Endothelial cell of umbilical vein (primary cell): ENCODE measurements at regions not wholly inside any gene's neighbourhood (a gene's known extent, or its start where the extent isn't known, plus 50 kb on each side); places are given as distances from the start of the nearest gene placed in this dataset.

Source experiments
- BruUV-seq: library from RNA; stranded (reverse); fragments of 400-500 nt; replicated peaks from 2 replicates; lab custom pipeline; 2021; lab: Mats Ljungman, UMichigan
- CTCF ChIA-PET: fragments of 300-600, 350-600 bp; sonication (Branson Sonifier 250); formaldehyde crosslinking; loops from one replicate; lab custom pipeline; 2021; ENCODE audit warnings: antibody characterized with exemption, inconsistent platforms; lab: Charles Lee
- POLR2A ChIA-PET: fragments of 300-600, 350-600 bp; sonication (Branson Sonifier 250); formaldehyde crosslinking; loops from one replicate; lab custom pipeline; 2021; ENCODE audit warnings: antibody characterized with exemption, inconsistent platforms; lab: Charles Lee
- DNase-seq: peaks from one replicate; pipeline ENCODE4 v3.0.0-alpha.2; 2011; ENCODE audit warnings: low read depth, low spot score
- FAIRE-seq: peaks from 2 replicates; lab custom pipeline; 2011; peaks lifted over from hg19 to GRCh38; lab: Jason Lieb, UNC
- H2AFZ ChIP-seq: 2 replicates; pipeline ENCODE4 v1.6.0; 2012; ENCODE audit warnings: low read depth, low read length, control low read depth, inconsistent platforms
- H3K27ac ChIP-seq: 2 replicates; pipeline ENCODE4 v1.5.1; 2011; ENCODE audit warnings: low read depth, mild to moderate bottlenecking, control low read depth, low read length, moderate library complexity; ENCODE audit not compliant: insufficient read depth
- H3K27me3 ChIP-seq, 2 experiments: 2 replicates each; pipeline versions ENCODE4 v1.6.0 to v1.6.1; 2011; ENCODE audit warnings: low read length in 2 of 2, mixed read lengths in 1 of 2; ENCODE audit not compliant: control insufficient read depth in 2 of 2, insufficient read depth in 2 of 2
- H3K36me3 ChIP-seq, 2 experiments: 2 replicates in 1 of 2; 3 replicates in 1 of 2; pipeline ENCODE4 v1.5.1; 2011; ENCODE audit warnings: low read length in 2 of 2, mild to moderate bottlenecking in 1 of 2, moderate library complexity in 1 of 2; ENCODE audit not compliant: control insufficient read depth in 2 of 2, insufficient read depth in 2 of 2; ENCODE audit errors: extremely low read depth in 1 of 2
- H3K4me1 ChIP-seq: 3 replicates; pipeline ENCODE4 v1.5.1; 2011; ENCODE audit warnings: mild to moderate bottlenecking, low read length; ENCODE audit not compliant: control insufficient read depth, insufficient read depth; ENCODE audit errors: extremely low read depth
- H3K4me2 ChIP-seq: 2 replicates; pipeline ENCODE4 v1.6.1; 2011; ENCODE audit warnings: low read length, control low read depth, mixed read lengths; ENCODE audit not compliant: insufficient read depth
- H3K4me3 ChIP-seq, 3 experiments: fragments of 200-600 bp in 1 of 3; sonication (generic), shearing (Covaris generic) in 1 of 3; replicated peaks in 1 of 3; 2 replicates each; pipeline ENCODE4 v1.5.1; 2011 to 2016; ENCODE audit warnings: control low read depth in 3 of 3, low read length in 3 of 3, mild to moderate bottlenecking in 2 of 3, inconsistent platforms in 1 of 3, low read depth in 1 of 3, moderate library complexity in 1 of 3; ENCODE audit not compliant: insufficient read depth in 1 of 3
- H3K79me2 ChIP-seq: 2 replicates; pipeline ENCODE4 v1.6.0; 2012; ENCODE audit warnings: low read length, inconsistent platforms; ENCODE audit not compliant: control insufficient read depth, insufficient read depth
- H3K9ac ChIP-seq: replicated peaks from 2 replicates; pipeline ENCODE3; 2011; ENCODE audit warnings: low read length, control low read depth; ENCODE audit not compliant: insufficient read depth; ENCODE audit errors: extremely low read depth
- H3K9me1 ChIP-seq: replicated peaks from 3 replicates; pipeline ENCODE4 v1.6.0; 2011; ENCODE audit warnings: mild to moderate bottlenecking, low read length; ENCODE audit not compliant: control insufficient read depth, insufficient read depth; ENCODE audit errors: extremely low read depth
- H3K9me3 ChIP-seq: replicated peaks from 2 replicates; pipeline ENCODE4 v1.5.1; 2012; ENCODE audit warnings: low read length, inconsistent platforms; ENCODE audit not compliant: control insufficient read depth, insufficient read depth
- H4K20me1 ChIP-seq: replicated peaks from 2 replicates; pipeline ENCODE3; 2011; ENCODE audit warnings: mild to moderate bottlenecking, low read length; ENCODE audit not compliant: control insufficient read depth, insufficient read depth; ENCODE audit errors: extremely low read depth
- EZH2 ChIP-seq: IDR thresholded peaks from 2 replicates; pipeline ENCODE4 v1.6.1; 2012; ENCODE audit warnings: borderline replicate concordance, low read depth, mild to moderate bottlenecking, moderate library complexity, low read length, inconsistent platforms; ENCODE audit not compliant: severe bottlenecking
- FOS ChIP-seq: IDR thresholded peaks from 2 replicates; pipeline ENCODE4 v1.6.1; 2011; ENCODE audit warnings: mild to moderate bottlenecking, low read length, moderate library complexity, borderline replicate concordance; ENCODE audit not compliant: insufficient read depth
- GATA2 ChIP-seq: IDR thresholded peaks from 2 replicates; pipeline ENCODE4 v1.7.0; 2011; ENCODE audit warnings: low read depth, mild to moderate bottlenecking, moderate library complexity, mixed read lengths, low read length; ENCODE audit not compliant: insufficient read length, insufficient read depth
- JUN ChIP-seq: IDR thresholded peaks from 2 replicates; pipeline ENCODE4 v1.6.1; 2011; ENCODE audit warnings: borderline replicate concordance, low read depth; ENCODE audit not compliant: insufficient read length, insufficient read depth
- MYC ChIP-seq: IDR thresholded peaks from one replicate; pipeline ENCODE4 v1.6.1; 2011; ENCODE audit warnings: mild to moderate bottlenecking, low read depth, low read length
- POLR2A ChIP-seq: IDR thresholded peaks from 2 replicates; pipeline ENCODE4 v1.6.1; 2012; ENCODE audit warnings: low read depth, mild to moderate bottlenecking, control low read depth, low read length
- POLR2AphosphoS5 ChIP-seq: IDR thresholded peaks from 2 replicates; pipeline ENCODE4 v1.6.1; 2012; ENCODE audit warnings: low read depth, mild to moderate bottlenecking, control low read depth, low read length, moderate library complexity; ENCODE audit not compliant: insufficient read depth
- dilution Hi-C: fragments of 300-500 bp; cut with MboI; formaldehyde crosslinking; loops from one replicate; pipeline ENCODE4 v1.15.0; 2019; ENCODE audit warnings: low sequenced_read_pairs; ENCODE audit not compliant: extremely low pct_ligation_motif_present
- intact Hi-C: fragments of 100-400 bp; cut with micrococcal nuclease; formaldehyde crosslinking; loops from one replicate; pipeline ENCODE4 v1.10.0; 2022
- TF ChIP-seq, protein P1 (sequence below): IDR thresholded peaks from 2 replicates; pipeline ENCODE4 v1.6.1; 2011; ENCODE audit not compliant: insufficient read depth, insufficient read length
- TF ChIP-seq, protein P2 (sequence below), 2 donors: IDR thresholded peaks; 1 replicate in 1 of 2; 2 replicates in 1 of 2; pipeline ENCODE4 v1.5.1; 2011; ENCODE audit warnings: low read length in 2 of 2, mild to moderate bottlenecking in 2 of 2, moderate library complexity in 2 of 2, control low read depth in 1 of 2, inconsistent platforms in 1 of 2, low read depth in 1 of 2; ENCODE audit not compliant: insufficient read depth in 1 of 2; ENCODE audit errors: extremely low read depth in 1 of 2

DNA sequence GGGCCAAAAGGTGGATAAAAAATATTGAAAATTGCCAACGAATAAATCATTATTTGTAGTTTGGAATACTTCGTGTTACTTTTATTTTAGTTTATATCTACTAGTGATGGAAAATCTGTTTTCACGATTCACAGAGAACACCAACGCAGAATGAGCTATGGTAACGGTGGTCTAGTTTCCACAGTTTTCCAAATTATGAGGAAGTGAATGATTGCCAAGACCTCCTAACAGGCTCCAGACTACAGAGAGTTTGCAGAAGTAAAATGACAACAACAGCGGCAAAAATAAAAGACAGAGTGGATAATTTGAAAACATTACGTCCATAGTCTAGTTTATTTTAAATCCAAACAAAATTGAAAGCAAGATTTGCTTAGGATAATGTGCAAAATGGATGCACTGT lies 57.0 kb upstream of the AIG1 start:
- H3K9me3 ChIP-seq = no peaks in the 10 kb centered on the region
- H3K27ac ChIP-seq = no peak overlapping the region
- POLR2A ChIA-PET = no interaction called here
- no peaks in the 10 kb centered on the region for H3K36me3 ChIP-seq
- H2AFZ ChIP-seq = no peak overlapping the region
- no peaks in the 10 kb centered on the region for H3K9me1 ChIP-seq
- BruUV-seq = no TSS peak
- CTCF ChIA-PET = no interaction called here
- dilution Hi-C loops = no loop called here
- H3K27me3 ChIP-seq = peaks cover 0 to 3% of the 10 kb centered on the region in 2 experiments
- H3K79me2 ChIP-seq = no peaks in the 10 kb centered on the region
- TF ChIP-seq FOS (no peak), EZH2 (no peak), GATA2 (no peak), POLR2AphosphoS5 (no peak)
- no peak overlapping the region for H3K9ac ChIP-seq
- no peaks in the 10 kb centered on the region for H4K20me1 ChIP-seq
- no peaks in the 10 kb centered on the region for H3K4me1 ChIP-seq
- no peak overlapping the region for H3K4me3 ChIP-seq
- FAIRE-seq = no peak
- intact Hi-C loops = no loop called here
- no peak for DNase-seq
- H3K4me2 ChIP-seq = no peak overlapping the region

DNA sequence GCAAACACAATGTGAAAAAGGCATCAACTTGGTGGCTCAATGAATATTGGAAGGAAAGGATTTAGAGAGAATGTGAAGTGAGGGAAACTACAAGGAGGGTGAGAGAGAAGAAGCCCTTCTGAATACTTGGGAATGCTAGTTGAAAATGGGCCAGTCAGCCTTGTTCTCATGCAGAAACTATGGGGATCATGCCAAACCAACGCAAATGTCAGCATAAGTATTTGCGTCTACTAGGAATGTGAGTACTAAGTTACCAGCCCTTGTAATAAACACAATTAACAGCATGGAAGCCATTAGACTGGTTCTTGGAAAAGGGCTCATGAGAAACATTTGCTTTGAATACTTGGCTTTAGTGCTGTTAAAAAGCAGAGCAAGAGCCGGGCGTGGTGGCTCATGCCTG lies 54.9 kb upstream of the AIG1 start:
- H3K27ac ChIP-seq = no peak overlapping the region
- intact Hi-C loops = no loop called here

More for the DNA sequence above, 54.9 kb upstream of the AIG1 start:
- Histone ChIP-seq H3K9ac (no peak overlapping the region), H3K27me3 (peaks cover 0 to 3% of the 10 kb centered on the region in 2 experiments), H2AFZ (no peak overlapping the region), H4K20me1 (no peaks in the 10 kb centered on the region), H3K36me3 (no peaks in the 10 kb centered on the region), H3K79me2 (no peaks in the 10 kb centered on the region), H3K4me3 (no peak overlapping the region), H3K9me1 (no peaks in the 10 kb centered on the region), H3K4me1 (no peaks in the 10 kb centered on the region), H3K4me2 (no peak overlapping the region), H3K9me3 (no peaks in the 10 kb centered on the region)
- no peak for FAIRE-seq
- ChIA-PET CTCF (interaction anchor here (1.2 to 1.4 kb wide), 3 partner anchors 16 to 217 kb away, joined by 3 read pairs; no protein-coding TSS in a partner anchor), POLR2A (no interaction called here)
- dilution Hi-C loops = no loop called here
- BruUV-seq = no TSS peak
- no peak for DNase-seq
- no peak for TF ChIP-seq JUN
- TF ChIP-seq GATA2 = no peak
- TF ChIP-seq, protein P1, sequence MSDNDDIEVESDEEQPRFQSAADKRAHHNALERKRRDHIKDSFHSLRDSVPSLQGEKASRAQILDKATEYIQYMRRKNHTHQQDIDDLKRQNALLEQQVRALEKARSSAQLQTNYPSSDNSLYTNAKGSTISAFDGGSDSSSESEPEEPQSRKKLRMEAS = no peak
- TF ChIP-seq, protein P2, sequence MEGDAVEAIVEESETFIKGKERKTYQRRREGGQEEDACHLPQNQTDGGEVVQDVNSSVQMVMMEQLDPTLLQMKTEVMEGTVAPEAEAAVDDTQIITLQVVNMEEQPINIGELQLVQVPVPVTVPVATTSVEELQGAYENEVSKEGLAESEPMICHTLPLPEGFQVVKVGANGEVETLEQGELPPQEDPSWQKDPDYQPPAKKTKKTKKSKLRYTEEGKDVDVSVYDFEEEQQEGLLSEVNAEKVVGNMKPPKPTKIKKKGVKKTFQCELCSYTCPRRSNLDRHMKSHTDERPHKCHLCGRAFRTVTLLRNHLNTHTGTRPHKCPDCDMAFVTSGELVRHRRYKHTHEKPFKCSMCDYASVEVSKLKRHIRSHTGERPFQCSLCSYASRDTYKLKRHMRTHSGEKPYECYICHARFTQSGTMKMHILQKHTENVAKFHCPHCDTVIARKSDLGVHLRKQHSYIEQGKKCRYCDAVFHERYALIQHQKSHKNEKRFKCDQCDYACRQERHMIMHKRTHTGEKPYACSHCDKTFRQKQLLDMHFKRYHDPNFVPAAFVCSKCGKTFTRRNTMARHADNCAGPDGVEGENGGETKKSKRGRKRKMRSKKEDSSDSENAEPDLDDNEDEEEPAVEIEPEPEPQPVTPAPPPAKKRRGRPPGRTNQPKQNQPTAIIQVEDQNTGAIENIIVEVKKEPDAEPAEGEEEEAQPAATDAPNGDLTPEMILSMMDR (IDR thresholded peaks at IDR 0.05; ENCODE audit: extremely low read depth in 1 of 2, insufficient read depth in 1 of 2, low read depth in 1 of 2, low read length in 2 of 2) = no peak
- TF ChIP-seq EZH2 = no peak
- TF ChIP-seq POLR2A = no peak
- no peak for TF ChIP-seq MYC
- no peak for TF ChIP-seq POLR2AphosphoS5
- no peak for TF ChIP-seq FOS
